MM.1S (cell line): ENCODE measurements at regions not wholly inside any gene's neighbourhood (a gene's known extent, or its start where the extent isn't known, plus 50 kb on each side); places are given as distances from the start of the nearest gene placed in this dataset.

Experiments
- DNase-seq: peaks from one replicate; pipeline ENCODE4 v3.0.0-alpha.2; 2015
- H2AFZ ChIP-seq: fragments of 300-600 bp; sonication (generic); 2 replicates; pipeline ENCODE4 v1.6.0; 2016; ENCODE audit warnings: antibody characterized with exemption, low read length
- H3F3A ChIP-seq: fragments of 300-600 bp; sonication (generic); 2 replicates; pipeline ENCODE4 v1.6.1; 2016; ENCODE audit warnings: mild to moderate bottlenecking, antibody characterized with exemption, low read length, moderate library complexity, mixed read lengths; ENCODE audit not compliant: insufficient read depth
- H3K27ac ChIP-seq: fragments of 300-600 bp; sonication (generic); 2 replicates; pipeline ENCODE4 v1.5.1; 2016; ENCODE audit warnings: mild to moderate bottlenecking, low read length
- H3K27me3 ChIP-seq: fragments of 300-600 bp; sonication (generic); replicated peaks from 2 replicates; pipeline ENCODE4 v1.6.0; 2016; ENCODE audit warnings: low read length; ENCODE audit not compliant: insufficient read depth
- H3K36me3 ChIP-seq: fragments of 300-600 bp; sonication (generic); replicated peaks from 2 replicates; pipeline ENCODE4 v1.6.1; 2016; ENCODE audit warnings: mild to moderate bottlenecking, low read length, mixed read lengths; ENCODE audit not compliant: insufficient read depth
- H3K4me1 ChIP-seq: fragments of 300-600 bp; sonication (generic); 2 replicates; pipeline ENCODE4 v1.6.1; 2016; ENCODE audit warnings: low read length, mixed read lengths
- H3K4me2 ChIP-seq: fragments of 300-600 bp; sonication (generic); 2 replicates; pipeline ENCODE4 v1.6.0; 2016; ENCODE audit warnings: low read depth, low read length
- H3K4me3 ChIP-seq: fragments of 300-600 bp; sonication (generic); 2 replicates; pipeline ENCODE4 v1.5.1; 2016; ENCODE audit warnings: low read length, mixed read lengths
- H3K79me2 ChIP-seq: fragments of 300-600 bp; sonication (generic); 2 replicates; pipeline ENCODE4 v1.6.1; 2016; ENCODE audit warnings: mixed run types, low read length, mixed read lengths
- H3K9ac ChIP-seq: fragments of 300-600 bp; sonication (generic); 2 replicates; pipeline ENCODE4 v1.6.1; 2016; ENCODE audit warnings: low read length, mixed read lengths
- H3K9me2 ChIP-seq: fragments of 300-600 bp; sonication (generic); replicated peaks from 2 replicates; pipeline ENCODE4 v1.6.1; 2016; ENCODE audit warnings: mild to moderate bottlenecking, low read length, mixed read lengths; ENCODE audit not compliant: insufficient read depth
- H3K9me3 ChIP-seq: fragments of 300-600 bp; sonication (generic); replicated peaks from 2 replicates; pipeline ENCODE4 v1.6.1; 2016; ENCODE audit warnings: mild to moderate bottlenecking, low read length, mixed read lengths; ENCODE audit not compliant: insufficient read depth
- H4K20me1 ChIP-seq: fragments of 300-600 bp; sonication (generic); 2 replicates; pipeline ENCODE4 v1.6.1; 2016; ENCODE audit warnings: mild to moderate bottlenecking, low read length, moderate library complexity, mixed read lengths; ENCODE audit not compliant: insufficient read depth
- EZH2 ChIP-seq: fragments of 300-600 bp; sonication (generic); optimal IDR thresholded peaks from 2 replicates; pipeline ENCODE3; 2017; ENCODE audit warnings: low read depth, mild to moderate bottlenecking, antibody characterized with exemption, low read length, mixed read lengths
- EZH2phosphoT487 ChIP-seq: fragments of 300-600 bp; sonication (generic); IDR thresholded peaks from 2 replicates; pipeline ENCODE4 v1.6.1; 2018; ENCODE audit warnings: antibody characterized with exemption, low read length
- TF ChIP-seq, protein P1 (sequence below): fragments of 300-600 bp; sonication (generic); IDR thresholded peaks from 2 replicates; pipeline ENCODE4 v1.5.1; 2016; ENCODE audit warnings: antibody characterized with exemption, low read length, mixed read lengths

DNA sequence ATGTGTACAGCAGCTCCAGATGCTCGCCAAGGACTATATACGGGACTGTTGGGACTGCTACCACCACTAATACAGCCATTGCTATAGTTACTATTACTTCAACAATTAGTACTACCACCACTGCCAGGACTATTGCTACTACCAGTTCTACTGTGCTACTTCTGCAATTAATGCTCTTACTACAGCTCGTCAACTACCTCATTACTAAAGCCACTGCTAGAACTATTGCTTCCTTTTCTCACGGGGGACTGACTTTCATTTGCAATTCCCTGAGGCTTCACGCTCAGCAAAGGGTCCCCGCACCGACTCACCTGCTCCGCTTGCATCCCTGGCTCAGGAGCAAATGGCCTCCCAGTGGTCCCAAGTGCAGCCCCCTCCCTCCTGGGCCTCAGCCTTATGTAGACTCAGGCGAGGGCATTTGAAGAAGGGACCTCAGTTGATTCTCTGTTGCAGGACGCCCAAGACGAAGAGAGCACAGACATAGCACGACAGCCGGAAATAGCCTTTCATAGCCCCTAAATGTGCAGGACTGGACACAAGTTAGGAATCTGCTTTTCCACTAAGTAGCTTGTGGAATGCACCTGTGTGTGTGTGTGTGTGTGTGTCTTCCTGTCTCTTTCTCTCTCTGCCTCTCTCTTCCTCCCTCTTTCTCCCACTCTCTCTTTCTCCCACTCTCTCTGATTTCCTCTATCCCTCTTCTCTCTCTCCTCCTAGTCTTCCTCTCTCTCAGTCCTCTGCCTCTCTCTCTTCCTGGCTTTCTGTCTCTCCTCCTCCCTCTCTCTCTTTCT lies 294.8 kb downstream of the ASMT start:
- no peaks in the 10 kb centered on the region for H3K36me3 ChIP-seq
- H3F3A ChIP-seq: no peaks in the 10 kb centered on the region
- no peaks in the 10 kb centered on the region for H3K79me2 ChIP-seq
- no peaks in the 10 kb centered on the region for H4K20me1 ChIP-seq
- no peaks in the 10 kb centered on the region for H3K9me3 ChIP-seq
- no peak for DNase-seq
- H2AFZ ChIP-seq: no peak overlapping the region
- H3K4me2 ChIP-seq: no peak overlapping the region
- TF ChIP-seq EZH2phosphoT487: no peak
- no peaks in the 10 kb centered on the region for H3K27me3 ChIP-seq
- H3K9ac ChIP-seq: no peak overlapping the region
- H3K9me2 ChIP-seq: no peaks in the 10 kb centered on the region
- no peak overlapping the region for H3K4me3 ChIP-seq
- no peaks in the 10 kb centered on the region for H3K4me1 ChIP-seq
- no peak overlapping the region for H3K27ac ChIP-seq

DNA sequence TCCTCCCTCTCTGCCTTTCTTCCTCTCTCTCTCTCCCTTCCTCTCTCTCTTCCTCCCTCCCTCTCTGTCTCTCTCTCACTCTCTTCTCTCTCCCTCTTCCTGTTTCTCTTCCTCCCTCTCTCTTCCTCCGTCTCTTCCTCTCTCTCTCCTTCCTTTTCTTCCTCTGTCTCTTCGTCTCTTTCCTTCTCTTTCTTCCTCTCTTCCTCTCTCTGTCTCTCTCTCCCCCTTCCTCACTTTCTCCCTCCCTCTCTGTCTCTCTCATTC lies 295.3 kb downstream of the ASMT start:
- H3K36me3 ChIP-seq: no peaks in the 10 kb centered on the region
- no peaks in the 10 kb centered on the region for H3F3A ChIP-seq
- TF ChIP-seq EZH2phosphoT487 (no peak), EZH2 (no peak)
- TF ChIP-seq, protein P1, sequence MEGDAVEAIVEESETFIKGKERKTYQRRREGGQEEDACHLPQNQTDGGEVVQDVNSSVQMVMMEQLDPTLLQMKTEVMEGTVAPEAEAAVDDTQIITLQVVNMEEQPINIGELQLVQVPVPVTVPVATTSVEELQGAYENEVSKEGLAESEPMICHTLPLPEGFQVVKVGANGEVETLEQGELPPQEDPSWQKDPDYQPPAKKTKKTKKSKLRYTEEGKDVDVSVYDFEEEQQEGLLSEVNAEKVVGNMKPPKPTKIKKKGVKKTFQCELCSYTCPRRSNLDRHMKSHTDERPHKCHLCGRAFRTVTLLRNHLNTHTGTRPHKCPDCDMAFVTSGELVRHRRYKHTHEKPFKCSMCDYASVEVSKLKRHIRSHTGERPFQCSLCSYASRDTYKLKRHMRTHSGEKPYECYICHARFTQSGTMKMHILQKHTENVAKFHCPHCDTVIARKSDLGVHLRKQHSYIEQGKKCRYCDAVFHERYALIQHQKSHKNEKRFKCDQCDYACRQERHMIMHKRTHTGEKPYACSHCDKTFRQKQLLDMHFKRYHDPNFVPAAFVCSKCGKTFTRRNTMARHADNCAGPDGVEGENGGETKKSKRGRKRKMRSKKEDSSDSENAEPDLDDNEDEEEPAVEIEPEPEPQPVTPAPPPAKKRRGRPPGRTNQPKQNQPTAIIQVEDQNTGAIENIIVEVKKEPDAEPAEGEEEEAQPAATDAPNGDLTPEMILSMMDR: no peak
- H3K9ac ChIP-seq: no peak overlapping the region
- no peaks in the 10 kb centered on the region for H3K27me3 ChIP-seq
- H3K9me2 ChIP-seq: no peaks in the 10 kb centered on the region
- H3K4me3 ChIP-seq: no peak overlapping the region
- H3K4me1 ChIP-seq: no peaks in the 10 kb centered on the region
- H2AFZ ChIP-seq: no peak overlapping the region
- no peaks in the 10 kb centered on the region for H3K9me3 ChIP-seq
- no peaks in the 10 kb centered on the region for H4K20me1 ChIP-seq
- H3K27ac ChIP-seq: no peak overlapping the region
- H3K4me2 ChIP-seq: no peak overlapping the region
- H3K79me2 ChIP-seq: no peaks in the 10 kb centered on the region
- DNase-seq: no peak

DNA sequence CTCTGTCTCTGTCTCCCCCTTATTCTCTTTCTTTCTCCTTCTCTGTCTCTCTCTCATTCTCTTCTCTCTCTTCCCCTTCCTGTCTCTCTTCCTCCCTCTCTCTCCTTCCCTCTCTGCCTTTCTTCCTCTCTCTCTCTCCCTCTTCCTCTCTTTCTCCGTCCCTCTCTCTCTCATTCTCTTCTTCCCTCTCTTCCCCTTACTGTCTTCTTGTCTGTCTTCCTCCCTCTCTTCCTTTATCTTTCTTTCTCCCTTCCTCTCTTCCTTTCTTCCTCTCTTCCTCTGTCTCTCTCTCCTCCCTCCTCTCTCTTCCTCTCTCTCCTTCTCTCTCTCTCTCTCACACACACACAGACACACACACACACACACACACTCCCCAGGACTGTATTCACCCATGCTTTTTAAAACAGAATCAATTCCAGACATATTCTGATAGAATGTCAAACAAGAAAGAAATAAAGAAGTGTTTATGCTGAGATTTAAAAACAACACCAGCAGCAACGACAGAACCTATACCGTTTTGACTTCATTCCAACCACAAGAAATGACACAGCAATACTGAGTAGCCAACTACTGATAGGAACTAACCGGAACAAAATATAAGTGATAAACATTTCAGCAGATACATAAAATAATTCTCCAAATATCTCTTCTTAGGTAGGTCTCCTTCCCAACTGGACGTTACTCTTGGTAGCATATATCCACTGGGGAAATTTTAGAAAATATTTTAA lies 296.7 kb downstream of the ASMT start:
- Histone ChIP-seq H3K4me1 (no peaks in the 10 kb centered on the region), H3K9me3 (no peaks in the 10 kb centered on the region), H3K79me2 (no peaks in the 10 kb centered on the region), H2AFZ (no peak overlapping the region), H3K36me3 (no peaks in the 10 kb centered on the region), H3K9me2 (no peaks in the 10 kb centered on the region), H3F3A (no peaks in the 10 kb centered on the region), H3K27me3 (no peaks in the 10 kb centered on the region), H4K20me1 (no peaks in the 10 kb centered on the region), H3K4me2 (no peak overlapping the region), H3K27ac (no peak overlapping the region), H3K9ac (no peak overlapping the region), H3K4me3 (no peak overlapping the region)
- TF ChIP-seq EZH2phosphoT487: no peak
- TF ChIP-seq, protein P1: no peak
- no peak for TF ChIP-seq EZH2
- DNase-seq: no peak

DNA sequence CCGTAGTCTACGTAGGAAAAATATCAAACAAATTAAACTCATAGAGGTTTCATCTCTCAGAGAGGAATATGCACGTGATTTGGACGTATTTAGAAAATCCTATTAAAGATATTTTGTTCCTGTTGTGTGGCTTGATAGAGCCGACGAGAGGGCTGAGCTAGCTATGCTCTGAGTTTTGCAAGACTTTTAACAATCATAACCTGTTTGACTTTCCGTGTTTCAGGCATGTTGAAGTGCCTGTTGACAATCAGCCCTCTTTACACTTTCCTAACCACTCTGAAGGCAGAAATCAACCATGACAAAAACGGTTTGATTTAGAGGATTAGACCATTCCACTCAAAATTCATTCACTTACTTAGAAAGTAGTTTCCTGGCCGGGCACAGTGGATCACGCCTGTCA lies 297.3 kb downstream of the ASMT start:
- no peak for DNase-seq
- Histone ChIP-seq H3K4me2 (no peak overlapping the region), H3K27ac (no peak overlapping the region), H3K4me3 (no peak overlapping the region), H3K4me1 (no peaks in the 10 kb centered on the region), H3F3A (no peaks in the 10 kb centered on the region), H2AFZ (no peak overlapping the region), H3K9ac (no peak overlapping the region), H3K36me3 (no peaks in the 10 kb centered on the region), H3K27me3 (no peaks in the 10 kb centered on the region), H3K79me2 (no peaks in the 10 kb centered on the region), H3K9me2 (no peaks in the 10 kb centered on the region), H4K20me1 (no peaks in the 10 kb centered on the region), H3K9me3 (no peaks in the 10 kb centered on the region)
- no peak for TF ChIP-seq EZH2
- no peak for TF ChIP-seq EZH2phosphoT487
- TF ChIP-seq, protein P1: no peak
